Ectodermal cell (in vitro differentiated cells): ENCODE measurements at regions not wholly inside any gene's neighbourhood (a gene's known extent, or its start where the extent isn't known, plus 50 kb on each side); places are given as distances from the start of the nearest gene placed in this dataset.

ENCODE experiments used
- H3K27ac ChIP-seq: 2 replicates; pipeline ENCODE4 v1.7.0; 2013; ENCODE audit warnings: mild to moderate bottlenecking, low read depth, low read length; ENCODE audit not compliant: insufficient read depth, poor library complexity, severe bottlenecking
- H3K27me3 ChIP-seq: 2 replicates; pipeline ENCODE4 v1.7.0; 2013; ENCODE audit warnings: mild to moderate bottlenecking, low read length; ENCODE audit not compliant: insufficient read depth, control insufficient read depth, poor library complexity, severe bottlenecking
- H3K36me3 ChIP-seq: one replicate; pipeline ENCODE4 v1.7.0; 2013; ENCODE audit warnings: low read length; ENCODE audit not compliant: control insufficient read depth, insufficient read depth
- H3K4me1 ChIP-seq: one replicate; pipeline ENCODE4 v1.7.0; 2013; ENCODE audit warnings: low read length; ENCODE audit not compliant: control insufficient read depth, insufficient read depth
- H3K4me3 ChIP-seq: 2 replicates; pipeline ENCODE4 v1.7.0; 2013; ENCODE audit warnings: low read depth, low read length, control low read depth; ENCODE audit not compliant: insufficient read depth
- H3K9me3 ChIP-seq: 2 replicates; pipeline ENCODE4 v1.7.0; 2013; ENCODE audit warnings: mild to moderate bottlenecking, low read length, moderate library complexity; ENCODE audit not compliant: control insufficient read depth
- WGBS, 2 experiments: methylation state at CpG; one replicate each; pipeline ENCODE4 v1.1.7; 2013; ENCODE audit warnings: missing lambda C conversion rate in 2 of 2; 5-methylcytosine and 5-hydroxymethylcytosine counted together

- Histone ChIP-seq H3K4me1 (peaks cover 16% of the 10 kb centered on the region), H3K36me3 (no peaks in the 10 kb centered on the region), H3K9me3 (no peaks in the 10 kb centered on the region), H3K4me3 (no peak overlapping the region), H3K27me3 (no peaks in the 10 kb centered on the region), H3K27ac (no peak overlapping the region)
- 67 to 93% methylated on average over 1 to 2 of the region's 2 CpGs for WGBS, 2 experiments
Measured at GRCh38 chr6:113669606-113670005, 187.5 kb upstream of the MARCKS start.

- Histone ChIP-seq H3K36me3 (no peaks in the 10 kb centered on the region), H3K4me3 (no peak overlapping the region), H3K4me1 (peaks cover 16% of the 10 kb centered on the region), H3K9me3 (no peaks in the 10 kb centered on the region), H3K27ac (no peak overlapping the region), H3K27me3 (no peaks in the 10 kb centered on the region)
- 58 to 67% methylated on average over 1 of the region's 1 CpG for WGBS, 2 experiments
Measured at GRCh38 chr6:113671421-113671820, 185.7 kb upstream of the MARCKS start.

- H3K27me3 ChIP-seq, result no peaks in the 10 kb centered on the region
- H3K36me3 ChIP-seq, result no peaks in the 10 kb centered on the region
- H3K4me1 ChIP-seq, result peaks cover 16% of the 10 kb centered on the region
- WGBS, 2 experiments, result 58 to 62% methylated on average over 8 of the region's 8 CpGs
- H3K4me3 ChIP-seq, result no peak overlapping the region
- no peak overlapping the region for H3K27ac ChIP-seq
- no peaks in the 10 kb centered on the region for H3K9me3 ChIP-seq
Measured at GRCh38 chr6:113672491-113673149, 184.5 kb upstream of the MARCKS start.

GRCh38 chr6:113674075-113674474 is 183.1 kb upstream of the MARCKS start:
- H3K36me3 ChIP-seq, result no peaks in the 10 kb centered on the region
- H3K27ac ChIP-seq, result no peak overlapping the region
- no peaks in the 10 kb centered on the region for H3K27me3 ChIP-seq
- WGBS, 2 experiments, result 89 to 93% methylated on average over 4 of the region's 4 CpGs
- H3K9me3 ChIP-seq, result no peaks in the 10 kb centered on the region
- H3K4me1 ChIP-seq, result peaks cover 16% of the 10 kb centered on the region
- H3K4me3 ChIP-seq, result no peak overlapping the region

- H3K9me3 ChIP-seq, result no peaks in the 10 kb centered on the region
- peaks cover 12% of the 10 kb centered on the region for H3K4me1 ChIP-seq
- H3K27me3 ChIP-seq, result no peaks in the 10 kb centered on the region
- no peaks in the 10 kb centered on the region for H3K36me3 ChIP-seq
- no peak overlapping the region for H3K4me3 ChIP-seq
- WGBS, 2 experiments, result 90 to 94% methylated on average over 4 of the region's 4 CpGs
- H3K27ac ChIP-seq, result no peak overlapping the region
Measured at GRCh38 chr6:113676057-113676456, 181.1 kb upstream of the MARCKS start.

- peaks cover 12% of the 10 kb centered on the region for H3K4me1 ChIP-seq
- no peak overlapping the region for H3K4me3 ChIP-seq
- no peaks in the 10 kb centered on the region for H3K36me3 ChIP-seq
- no peak overlapping the region for H3K27ac ChIP-seq
- no peaks in the 10 kb centered on the region for H3K9me3 ChIP-seq
- H3K27me3 ChIP-seq, result no peaks in the 10 kb centered on the region
- WGBS, 2 experiments, result 95 to 100% methylated on average over 1 of the region's 1 CpG
Measured at GRCh38 chr6:113676968-113677367, 180.2 kb upstream of the MARCKS start.

GRCh38 chr6:113679051-113679450 is 178.1 kb upstream of the MARCKS start:
- Histone ChIP-seq H3K9me3 (no peaks in the 10 kb centered on the region), H3K36me3 (no peaks in the 10 kb centered on the region), H3K27ac (no peak overlapping the region), H3K4me1 (no peaks in the 10 kb centered on the region), H3K27me3 (no peaks in the 10 kb centered on the region), H3K4me3 (no peak overlapping the region)
- WGBS, 2 experiments, result 94 to 98% methylated on average over 2 to 3 of the region's 3 CpGs

GRCh38 chr6:113680301-113680700 is 176.8 kb upstream of the MARCKS start:
- Histone ChIP-seq H3K36me3 (no peaks in the 10 kb centered on the region), H3K27me3 (no peaks in the 10 kb centered on the region), H3K4me1 (no peaks in the 10 kb centered on the region), H3K9me3 (no peaks in the 10 kb centered on the region), H3K27ac (no peak overlapping the region), H3K4me3 (no peak overlapping the region)
- WGBS, 2 experiments, result 83 to 92% methylated on average over 1 to 2 of the region's 2 CpGs

GRCh38 chr6:113683968-113684367 is 173.2 kb upstream of the MARCKS start:
- 95 to 98% methylated on average over 3 of the region's 3 CpGs for WGBS, 2 experiments
- Histone ChIP-seq H3K27ac (no peak overlapping the region), H3K36me3 (no peaks in the 10 kb centered on the region), H3K27me3 (no peaks in the 10 kb centered on the region), H3K4me3 (no peak overlapping the region), H3K9me3 (no peaks in the 10 kb centered on the region), H3K4me1 (no peaks in the 10 kb centered on the region)

- H3K4me3 ChIP-seq, result no peak overlapping the region
- H3K4me1 ChIP-seq, result no peaks in the 10 kb centered on the region
- no peaks in the 10 kb centered on the region for H3K9me3 ChIP-seq
- H3K36me3 ChIP-seq, result no peaks in the 10 kb centered on the region
- H3K27me3 ChIP-seq, result no peaks in the 10 kb centered on the region
- 63 to 77% methylated on average over 2 of the region's 2 CpGs for WGBS, 2 experiments
- no peak overlapping the region for H3K27ac ChIP-seq
Measured at GRCh38 chr6:113684382-113684901, 172.7 kb upstream of the MARCKS start.
